Trophoblast cell (in vitro differentiated cells and primary cell): ENCODE measurements at regions not wholly inside any gene's neighbourhood (a gene's known extent, or its start where the extent isn't known, plus 50 kb on each side); places are given as distances from the start of the nearest gene placed in this dataset.
"Not testable (repeated sequence)": the region's sequence is repeated elsewhere in the genome, so short reads cannot be mapped to it uniquely, and the experiment has no call there.

ENCODE experiments used
- DNase-seq, 2 donors: peaks; one replicate each; pipeline ENCODE4 v3.0.0-alpha.2; 2016
- H2AFZ ChIP-seq: 2 replicates; pipeline ENCODE4 v1.6.1; 2013; ENCODE audit warnings: low read length, moderate library complexity, mild to moderate bottlenecking; ENCODE audit not compliant: insufficient read depth, poor library complexity
- H2AK5ac ChIP-seq: 2 replicates; pipeline ENCODE4 v1.6.1; 2013; ENCODE audit warnings: mild to moderate bottlenecking, low read length
- H2BK120ac ChIP-seq: 2 replicates; pipeline ENCODE4 v1.6.1; 2013; ENCODE audit warnings: low read length, mild to moderate bottlenecking, moderate library complexity; ENCODE audit not compliant: insufficient read depth, poor library complexity
- H2BK12ac ChIP-seq: 2 replicates; pipeline ENCODE4 v1.6.1; 2013; ENCODE audit warnings: mild to moderate bottlenecking, low read length, moderate library complexity
- H2BK5ac ChIP-seq: 2 replicates; pipeline ENCODE4 v1.6.1; 2013; ENCODE audit warnings: low read length, low read depth, moderate library complexity, mild to moderate bottlenecking; ENCODE audit not compliant: poor library complexity
- H3K14ac ChIP-seq: 2 replicates; pipeline ENCODE4 v1.6.1; 2013; ENCODE audit warnings: mild to moderate bottlenecking, low read length
- H3K18ac ChIP-seq: 2 replicates; pipeline ENCODE4 v1.6.1; 2013; ENCODE audit warnings: mild to moderate bottlenecking, low read length
- H3K23ac ChIP-seq: 2 replicates; pipeline ENCODE4 v1.6.1; 2013; ENCODE audit warnings: low read length
- H3K27ac ChIP-seq: 2 replicates; pipeline ENCODE4 v1.5.1; 2013; ENCODE audit warnings: low read depth, mild to moderate bottlenecking, inconsistent platforms, low read length, moderate library complexity
- H3K27me3 ChIP-seq: 2 replicates; pipeline ENCODE4 v1.6.1; 2013; ENCODE audit warnings: inconsistent platforms, mild to moderate bottlenecking, low read length, moderate library complexity; ENCODE audit not compliant: insufficient read depth
- H3K36me3 ChIP-seq, 2 experiments: 1 replicate in 1 of 2; 2 replicates in 1 of 2; pipeline ENCODE4 v1.6.1; 2013; ENCODE audit warnings: low read length in 2 of 2, mild to moderate bottlenecking in 2 of 2, moderate library complexity in 1 of 2; ENCODE audit not compliant: insufficient read depth in 2 of 2, control insufficient read depth in 1 of 2
- H3K4ac ChIP-seq: 2 replicates; pipeline ENCODE4 v1.6.1; 2013; ENCODE audit warnings: low read depth, mild to moderate bottlenecking, low read length, moderate library complexity
- H3K4me1 ChIP-seq, 2 experiments: 1 replicate in 1 of 2; 2 replicates in 1 of 2; pipeline ENCODE4 v1.6.1; 2013; ENCODE audit warnings: low read length in 2 of 2, mild to moderate bottlenecking in 2 of 2, moderate library complexity in 1 of 2; ENCODE audit not compliant: insufficient read depth in 2 of 2, control insufficient read depth in 1 of 2
- H3K4me2 ChIP-seq: 2 replicates; pipeline ENCODE4 v1.6.1; 2013; ENCODE audit warnings: inconsistent platforms, mild to moderate bottlenecking, low read length, moderate library complexity
- H3K4me3 ChIP-seq: 2 replicates; pipeline ENCODE4 v1.5.1; 2013; ENCODE audit warnings: mild to moderate bottlenecking, low read depth, low read length, inconsistent platforms
- H3K79me1 ChIP-seq: one replicate; pipeline ENCODE4 v1.6.1; 2013; ENCODE audit warnings: low read length
- H3K79me2 ChIP-seq: 2 replicates; pipeline ENCODE4 v1.6.1; 2013; ENCODE audit warnings: low read length, mild to moderate bottlenecking; ENCODE audit not compliant: control insufficient read depth, insufficient read depth, poor library complexity
- H3K9ac ChIP-seq: 2 replicates; pipeline ENCODE4 v1.6.1; 2013; ENCODE audit warnings: mild to moderate bottlenecking, low read length
- H3K9me3 ChIP-seq: 2 replicates; pipeline ENCODE4 v1.6.1; 2013; ENCODE audit warnings: low read depth, mild to moderate bottlenecking, control low read depth, inconsistent platforms, low read length; ENCODE audit not compliant: insufficient read depth
- H4K12ac ChIP-seq: 2 replicates; pipeline ENCODE4 v1.6.1; 2013; ENCODE audit warnings: low read depth, mild to moderate bottlenecking, low read length, moderate library complexity
- H4K8ac ChIP-seq: 2 replicates; pipeline ENCODE4 v1.6.1; 2013; ENCODE audit warnings: low read depth, mild to moderate bottlenecking, low read length, moderate library complexity
- H4K91ac ChIP-seq: one replicate; pipeline ENCODE4 v1.6.1; 2013; ENCODE audit warnings: low read depth, mild to moderate bottlenecking, low read length, moderate library complexity
- WGBS: extraction: QIAGEN DNeasy Blood & Tissue Kit; methylation state at CpG from one replicate; pipeline ENCODE4 v1.1.7; 2013; ENCODE audit warnings: missing lambda C conversion rate; ENCODE audit not compliant: insufficient read length, insufficient coverage; ENCODE audit errors: extremely low coverage; 5-methylcytosine and 5-hydroxymethylcytosine counted together

DNA sequence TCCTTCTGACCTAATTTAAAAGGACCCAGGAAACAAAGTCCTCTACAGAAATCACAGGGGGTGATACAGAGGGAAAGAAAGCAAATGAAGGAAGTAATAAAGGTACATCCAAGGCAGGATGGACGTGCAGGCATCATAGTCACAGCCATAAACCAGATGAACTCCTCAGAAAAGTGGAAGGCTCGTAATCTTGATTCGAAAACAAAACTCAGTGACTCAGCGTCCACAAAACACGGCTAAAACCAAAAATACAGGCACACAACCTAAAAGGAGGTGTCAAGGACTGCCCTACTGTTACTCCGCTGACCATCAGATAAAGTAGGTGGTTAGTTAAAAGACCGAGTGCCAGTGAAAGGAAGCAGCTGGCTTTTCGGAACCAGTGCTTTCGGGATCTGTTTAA is 81.5 kb downstream of the TRIM69 start:
- H3K14ac ChIP-seq, H3K23ac ChIP-seq, H3K27me3 ChIP-seq, H3K4me1 ChIP-seq, H3K18ac ChIP-seq, H3K79me2 ChIP-seq, H4K8ac ChIP-seq, H4K91ac ChIP-seq, H3K27ac ChIP-seq, H3K9ac ChIP-seq, H2BK120ac ChIP-seq, H2BK12ac ChIP-seq, H3K36me3 ChIP-seq, H3K4ac ChIP-seq, H4K12ac ChIP-seq, H2BK5ac ChIP-seq, H3K9me3 ChIP-seq, H2AK5ac ChIP-seq, H2AFZ ChIP-seq, H3K4me3 ChIP-seq, H3K4me2 ChIP-seq, H3K79me1 ChIP-seq, DNase-seq: not testable (repeated sequence)
- WGBS, result no CpG with 5 or more reads among the region's 9 CpGs

DNA sequence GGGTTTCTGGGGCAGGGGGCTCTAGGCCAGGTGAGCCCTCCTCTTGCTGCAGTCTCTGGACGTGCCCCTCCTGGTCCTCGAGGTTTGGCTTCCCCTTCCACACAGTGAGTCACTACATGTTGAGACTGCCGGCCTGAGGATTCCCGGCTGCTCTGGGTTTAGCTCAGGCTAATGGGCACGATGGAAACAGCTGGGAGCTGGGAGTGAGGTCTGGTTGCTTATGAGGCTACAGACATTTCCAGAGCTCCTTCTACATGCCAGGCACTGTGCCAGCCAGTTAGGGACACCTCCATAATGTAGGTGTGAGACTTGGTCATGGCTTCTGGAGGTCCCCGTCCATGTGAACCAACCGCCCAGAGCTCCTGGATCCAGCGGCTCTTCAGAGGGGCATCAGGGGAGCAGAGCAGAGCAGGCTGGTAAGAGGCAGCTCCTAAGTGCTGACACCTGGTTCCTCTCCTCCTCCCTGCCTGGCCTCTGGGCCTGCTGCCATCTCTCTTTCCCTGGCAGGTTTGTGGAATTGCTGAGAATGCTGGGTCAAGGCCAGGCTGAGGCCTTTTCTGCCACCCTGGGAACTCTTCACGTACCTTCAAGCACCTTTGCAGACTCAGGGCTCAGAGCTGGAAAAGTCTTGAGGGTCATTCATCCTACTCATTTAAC is 83.1 kb downstream of the TRIM69 start:
- no CpG with 5 or more reads among the region's 9 CpGs for WGBS

DNA sequence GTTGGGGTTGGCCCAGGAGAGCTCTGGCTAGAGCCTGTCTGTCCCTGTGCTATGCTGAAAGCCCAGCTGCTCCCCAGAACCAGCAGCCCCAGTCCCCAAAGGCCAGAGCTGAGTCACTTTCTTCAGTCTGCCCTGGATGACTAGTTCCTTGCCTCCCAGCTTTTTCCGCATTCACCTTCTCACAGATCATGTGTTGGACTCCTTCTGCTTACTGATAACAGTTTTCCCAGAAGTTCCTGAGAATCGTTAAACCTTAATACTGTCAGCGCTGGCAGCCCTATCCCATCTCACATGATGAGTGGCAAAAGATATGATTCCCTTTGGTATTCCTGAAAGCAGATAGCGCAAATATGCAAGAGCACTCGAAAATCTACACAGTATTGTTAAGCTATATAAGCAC is 84.2 kb downstream of the TRIM69 start:
- not testable (repeated sequence) for H3K4me1 ChIP-seq, H3K18ac ChIP-seq, H4K8ac ChIP-seq, H3K79me1 ChIP-seq, H3K9ac ChIP-seq, H3K14ac ChIP-seq, H3K79me2 ChIP-seq, H3K4me2 ChIP-seq, H2BK120ac ChIP-seq, H2BK5ac ChIP-seq, H4K12ac ChIP-seq, H2AK5ac ChIP-seq, H3K9me3 ChIP-seq, DNase-seq, H3K4ac ChIP-seq, H3K36me3 ChIP-seq, H2AFZ ChIP-seq, H3K23ac ChIP-seq, H4K91ac ChIP-seq, H3K27ac ChIP-seq, H3K4me3 ChIP-seq, H3K27me3 ChIP-seq, H2BK12ac ChIP-seq
- WGBS, result no CpG with 5 or more reads among the region's 5 CpGs

More for the DNA sequence above, 83.1 kb downstream of the TRIM69 start:
- not testable (repeated sequence) for H2AK5ac ChIP-seq, H3K9ac ChIP-seq, H4K8ac ChIP-seq, H3K4ac ChIP-seq, H2BK120ac ChIP-seq, H4K12ac ChIP-seq, H2AFZ ChIP-seq, H3K18ac ChIP-seq, H3K4me1 ChIP-seq, H3K4me3 ChIP-seq, H3K9me3 ChIP-seq, H3K23ac ChIP-seq, H3K27me3 ChIP-seq, H4K91ac ChIP-seq, DNase-seq, H3K79me1 ChIP-seq, H2BK12ac ChIP-seq, H2BK5ac ChIP-seq, H3K36me3 ChIP-seq, H3K27ac ChIP-seq, H3K4me2 ChIP-seq, H3K79me2 ChIP-seq, H3K14ac ChIP-seq

DNA sequence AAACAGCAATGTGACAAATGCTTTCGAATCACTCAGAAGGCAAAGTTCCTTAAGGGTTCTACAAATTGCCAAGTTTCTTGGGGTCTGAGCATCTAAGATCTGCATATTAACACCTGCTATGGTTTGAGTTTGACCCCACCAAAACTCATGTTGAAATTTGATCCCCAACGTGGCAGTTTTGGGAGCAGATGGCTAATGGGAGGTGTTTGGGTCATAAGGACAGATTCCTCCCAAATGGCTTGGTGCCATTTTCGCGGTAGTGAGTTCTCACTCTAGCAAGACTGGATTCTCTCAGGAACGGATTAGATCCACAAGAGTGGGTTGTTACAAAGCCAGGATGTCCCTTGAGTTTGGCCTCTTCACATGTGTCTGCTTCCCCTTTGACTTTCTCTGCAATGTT is 84.6 kb downstream of the TRIM69 start:
- not testable (repeated sequence) for H3K9me3 ChIP-seq, H3K4me1 ChIP-seq, H3K18ac ChIP-seq, H4K8ac ChIP-seq, H3K4ac ChIP-seq, H4K91ac ChIP-seq, H2BK5ac ChIP-seq, H3K79me2 ChIP-seq, DNase-seq, H3K27me3 ChIP-seq, H2BK12ac ChIP-seq, H2AFZ ChIP-seq, H4K12ac ChIP-seq, H3K36me3 ChIP-seq, H3K27ac ChIP-seq, H2AK5ac ChIP-seq, H3K9ac ChIP-seq, H3K4me2 ChIP-seq, H3K14ac ChIP-seq, H3K79me1 ChIP-seq, H3K4me3 ChIP-seq, H3K23ac ChIP-seq, H2BK120ac ChIP-seq
- no CpG with 5 or more reads among the region's 5 CpGs for WGBS
